Mesothelial cell of epicardium (in vitro differentiated cells): ENCODE measurements at regions not wholly inside any gene's neighbourhood (a gene's known extent, or its start where the extent isn't known, plus 50 kb on each side); places are given as distances from the start of the nearest gene placed in this dataset.

ENCODE experiments used
- DNase-seq, 2 experiments: peaks; one replicate each; pipeline ENCODE4 v3.0.0; 2021; ENCODE audit warnings: low spot score in 2 of 2; ENCODE audit not compliant: unreplicated experiment in 2 of 2
- H3K27ac Mint-ChIP-seq: 2 replicates; pipeline ENCODE4 v1.8.0; 2021; ENCODE audit warnings: mixed read lengths
- H3K27me3 Mint-ChIP-seq: 2 replicates; pipeline ENCODE4 v1.8.0; 2021; ENCODE audit warnings: low read depth, mixed read lengths
- H3K36me3 Mint-ChIP-seq: 2 replicates; pipeline ENCODE4 v1.8.0; 2021; ENCODE audit warnings: mixed read lengths
- H3K4me1 Mint-ChIP-seq: 2 replicates; pipeline ENCODE4 v1.8.0; 2021; ENCODE audit warnings: mixed read lengths
- H3K4me3 Mint-ChIP-seq: 2 replicates; pipeline ENCODE4 v1.8.0; 2021; ENCODE audit warnings: mild to moderate bottlenecking, moderate library complexity, mixed read lengths
- H3K9me3 Mint-ChIP-seq: 2 replicates; pipeline ENCODE4 v1.8.0; 2021; ENCODE audit warnings: mixed read lengths
- TF ChIP-seq, protein P1 (sequence below): fragments of 200-600 bp; sonication (generic); IDR thresholded peaks from one replicate; pipeline ENCODE4 v1.5.0; 2021; ENCODE audit warnings: antibody characterized with exemption; ENCODE audit not compliant: unreplicated experiment

DNA sequence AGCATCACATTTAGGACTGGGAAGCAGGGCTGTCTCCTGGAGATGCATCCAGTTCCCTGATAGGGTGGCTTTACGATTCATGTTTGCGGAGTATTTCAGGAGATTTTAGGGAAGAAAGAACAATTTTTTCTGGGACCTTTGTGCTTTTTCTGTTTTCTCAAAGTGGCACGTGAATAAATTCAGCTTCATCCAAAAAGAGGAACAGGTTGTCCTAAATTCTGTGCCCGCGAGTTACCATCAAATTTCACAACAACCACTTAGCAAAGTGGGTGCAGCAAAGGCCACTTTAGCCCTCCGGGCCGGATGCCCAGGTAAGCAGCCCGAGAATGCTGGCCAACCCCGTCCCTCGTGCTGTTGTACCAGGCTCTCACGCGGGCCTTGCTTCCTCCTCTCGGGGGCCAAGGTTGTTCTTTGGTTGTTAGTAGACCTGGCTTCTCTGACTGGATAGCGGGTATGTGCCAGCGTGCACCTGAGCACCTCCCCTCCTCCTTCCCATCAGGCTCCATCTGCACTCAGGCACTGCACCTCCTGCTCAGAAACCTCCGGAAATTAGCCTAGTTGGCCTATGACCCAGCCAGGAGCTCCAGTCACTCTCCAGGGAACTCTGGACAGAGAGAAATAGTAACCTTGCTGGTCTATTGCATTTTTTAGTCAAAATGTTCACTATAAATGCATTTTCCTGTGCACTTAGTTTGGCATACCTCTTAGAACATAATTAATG is 83.0 kb downstream of the CMPK2 start:
- Mint-ChIP-seq H3K9me3 (peaks cover 4% of the 10 kb centered on the region), H3K27me3 (no peaks in the 10 kb centered on the region), H3K27ac (no peak overlapping the region), H3K4me1 (peaks cover 19% of the 10 kb centered on the region), H3K4me3 (no peak overlapping the region), H3K36me3 (no peaks in the 10 kb centered on the region)
- TF ChIP-seq, protein P1, sequence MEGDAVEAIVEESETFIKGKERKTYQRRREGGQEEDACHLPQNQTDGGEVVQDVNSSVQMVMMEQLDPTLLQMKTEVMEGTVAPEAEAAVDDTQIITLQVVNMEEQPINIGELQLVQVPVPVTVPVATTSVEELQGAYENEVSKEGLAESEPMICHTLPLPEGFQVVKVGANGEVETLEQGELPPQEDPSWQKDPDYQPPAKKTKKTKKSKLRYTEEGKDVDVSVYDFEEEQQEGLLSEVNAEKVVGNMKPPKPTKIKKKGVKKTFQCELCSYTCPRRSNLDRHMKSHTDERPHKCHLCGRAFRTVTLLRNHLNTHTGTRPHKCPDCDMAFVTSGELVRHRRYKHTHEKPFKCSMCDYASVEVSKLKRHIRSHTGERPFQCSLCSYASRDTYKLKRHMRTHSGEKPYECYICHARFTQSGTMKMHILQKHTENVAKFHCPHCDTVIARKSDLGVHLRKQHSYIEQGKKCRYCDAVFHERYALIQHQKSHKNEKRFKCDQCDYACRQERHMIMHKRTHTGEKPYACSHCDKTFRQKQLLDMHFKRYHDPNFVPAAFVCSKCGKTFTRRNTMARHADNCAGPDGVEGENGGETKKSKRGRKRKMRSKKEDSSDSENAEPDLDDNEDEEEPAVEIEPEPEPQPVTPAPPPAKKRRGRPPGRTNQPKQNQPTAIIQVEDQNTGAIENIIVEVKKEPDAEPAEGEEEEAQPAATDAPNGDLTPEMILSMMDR: no peak
- DNase-seq: no peak

DNA sequence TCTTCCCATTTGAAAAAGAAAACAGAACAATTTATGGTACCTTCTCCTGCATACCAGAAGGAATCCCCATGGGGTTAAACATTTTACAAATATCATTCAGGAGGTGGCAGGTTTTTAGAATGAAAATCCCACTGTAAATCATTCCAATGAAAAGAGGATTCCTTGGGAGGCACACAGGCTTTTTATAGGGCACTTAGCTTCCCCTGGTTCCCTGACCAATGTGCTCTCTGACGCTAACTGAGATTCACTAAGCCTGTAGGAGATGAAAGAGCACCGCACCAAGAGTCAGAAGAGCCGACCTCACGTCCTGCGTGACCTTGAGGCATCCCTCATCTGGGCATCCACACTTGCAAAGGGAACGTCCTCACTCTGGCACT is 82.5 kb downstream of the CMPK2 start:
- TF ChIP-seq, protein P1: no peak
- no peak overlapping the region for H3K27ac Mint-ChIP-seq
- peaks cover 19% of the 10 kb centered on the region for H3K4me1 Mint-ChIP-seq
- no peaks in the 10 kb centered on the region for H3K27me3 Mint-ChIP-seq
- no peak for DNase-seq
- H3K4me3 Mint-ChIP-seq: no peak overlapping the region
- no peaks in the 10 kb centered on the region for H3K9me3 Mint-ChIP-seq
- no peaks in the 10 kb centered on the region for H3K36me3 Mint-ChIP-seq

DNA sequence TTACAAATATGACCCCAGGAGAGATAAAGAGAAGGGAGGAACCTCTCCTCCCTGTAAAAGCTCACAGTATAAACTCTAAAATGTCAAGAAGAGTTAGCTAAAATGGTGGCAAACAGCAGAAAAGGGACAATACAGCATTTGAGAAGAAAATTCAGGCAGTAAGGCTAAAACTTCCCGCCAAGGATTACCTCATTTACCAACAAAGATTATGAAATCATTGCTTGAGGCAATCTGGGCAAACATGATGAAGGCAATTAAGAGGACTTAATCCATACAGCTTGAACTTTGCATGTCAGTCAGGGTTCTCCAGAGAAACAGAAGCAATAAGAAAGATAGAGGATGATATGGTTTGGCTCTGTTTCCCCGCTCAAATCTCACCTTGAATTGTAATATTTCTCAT is 81.4 kb downstream of the CMPK2 start:
- H3K27ac Mint-ChIP-seq: no peak overlapping the region
- H3K4me1 Mint-ChIP-seq: peaks cover 19% of the 10 kb centered on the region
- no peaks in the 10 kb centered on the region for H3K36me3 Mint-ChIP-seq
- H3K9me3 Mint-ChIP-seq: no peaks in the 10 kb centered on the region
- no peak for DNase-seq
- H3K27me3 Mint-ChIP-seq: no peaks in the 10 kb centered on the region
- TF ChIP-seq, protein P1: no peak
- no peak overlapping the region for H3K4me3 Mint-ChIP-seq

DNA sequence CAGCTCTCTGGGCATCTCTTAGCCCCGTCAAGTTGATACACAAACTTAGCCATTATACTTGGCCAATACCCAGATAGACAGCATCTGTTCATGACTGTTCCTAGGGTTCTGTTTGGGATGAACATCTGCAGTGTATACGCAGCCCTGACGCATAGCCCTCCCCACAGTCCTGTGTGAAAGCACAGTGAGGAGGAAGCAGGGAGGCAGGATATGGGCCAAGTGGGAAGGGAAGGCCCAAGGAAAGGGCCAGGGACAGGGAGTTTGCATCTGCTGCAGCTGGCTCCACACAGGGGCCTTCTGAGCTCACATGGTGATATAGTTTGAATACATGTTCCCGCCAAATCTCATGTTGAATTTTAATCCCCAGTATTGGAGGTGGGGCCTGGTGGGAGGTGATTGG is 80.2 kb downstream of the CMPK2 start:
- Mint-ChIP-seq H3K27ac (no peak overlapping the region), H3K36me3 (no peaks in the 10 kb centered on the region), H3K4me3 (no peak overlapping the region), H3K27me3 (no peaks in the 10 kb centered on the region), H3K9me3 (no peaks in the 10 kb centered on the region), H3K4me1 (peaks cover 15% of the 10 kb centered on the region)
- DNase-seq: no peak
- TF ChIP-seq, protein P1: no peak

DNA sequence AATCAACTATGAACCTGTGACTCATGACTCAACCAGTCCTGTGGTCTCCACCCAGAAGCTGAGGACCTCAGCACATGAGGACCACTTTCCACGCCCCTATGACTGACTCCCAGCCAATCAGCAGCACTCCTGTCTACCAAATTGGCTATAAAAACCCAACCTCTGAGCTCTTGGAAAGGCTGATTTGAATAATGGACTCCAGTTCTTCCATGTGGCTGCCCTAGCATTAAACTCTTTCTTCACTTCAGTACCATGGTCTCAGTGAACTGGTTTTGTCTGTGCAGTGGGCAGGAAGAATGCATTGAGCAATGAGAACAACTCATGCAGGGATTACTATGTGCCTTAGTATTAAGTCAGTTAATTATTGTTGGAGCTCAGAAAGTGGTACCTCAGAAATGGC is 78.3 kb downstream of the CMPK2 start:
- TF ChIP-seq, protein P1: no peak
- no peak for DNase-seq
- no peaks in the 10 kb centered on the region for H3K36me3 Mint-ChIP-seq
- H3K4me1 Mint-ChIP-seq: peaks cover 12% of the 10 kb centered on the region
- no peaks in the 10 kb centered on the region for H3K27me3 Mint-ChIP-seq
- no peak overlapping the region for H3K4me3 Mint-ChIP-seq
- no peak overlapping the region for H3K27ac Mint-ChIP-seq
- no peaks in the 10 kb centered on the region for H3K9me3 Mint-ChIP-seq

DNA sequence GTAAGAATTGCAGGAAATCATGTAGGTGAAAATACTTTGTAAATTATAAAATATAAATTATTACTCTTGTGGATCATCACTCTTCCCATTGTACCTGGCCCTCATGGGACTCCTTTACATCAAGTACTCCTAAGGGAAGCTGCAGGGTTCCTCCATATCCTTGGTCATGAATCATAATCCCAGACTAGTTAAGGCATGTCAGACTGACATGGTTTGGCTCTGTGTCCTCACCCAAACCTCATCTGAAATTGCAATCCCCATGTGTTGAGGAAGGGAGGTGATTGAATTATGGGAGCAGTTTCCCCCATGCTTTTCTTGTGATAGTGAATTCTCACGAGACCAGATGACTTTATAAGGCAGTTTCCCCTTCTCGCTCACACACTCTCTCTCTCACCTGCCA is 77.1 kb downstream of the CMPK2 start:
- DNase-seq: no peak
- Mint-ChIP-seq H3K4me3 (no peak overlapping the region), H3K9me3 (no peaks in the 10 kb centered on the region), H3K4me1 (peaks cover 18% of the 10 kb centered on the region), H3K36me3 (no peaks in the 10 kb centered on the region), H3K27ac (no peak overlapping the region), H3K27me3 (no peaks in the 10 kb centered on the region)
- TF ChIP-seq, protein P1: no peak
